ENCODE measurements at regions not wholly inside any gene's neighbourhood (a gene's known extent, or its start where the extent isn't known, plus 50 kb on each side); places are given as distances from the start of the nearest gene placed in this dataset.

GRCh38 chr3:13251166-13251903 lies 168.8 kb downstream of the NUP210 start:
- in situ Hi-C loops (cut with MboI; ENCODE audit: low pct_unique_long_range_greater_than_20kb, low sequenced_read_pairs) = no loop called here
- DNase-seq = no peak

DNA sequence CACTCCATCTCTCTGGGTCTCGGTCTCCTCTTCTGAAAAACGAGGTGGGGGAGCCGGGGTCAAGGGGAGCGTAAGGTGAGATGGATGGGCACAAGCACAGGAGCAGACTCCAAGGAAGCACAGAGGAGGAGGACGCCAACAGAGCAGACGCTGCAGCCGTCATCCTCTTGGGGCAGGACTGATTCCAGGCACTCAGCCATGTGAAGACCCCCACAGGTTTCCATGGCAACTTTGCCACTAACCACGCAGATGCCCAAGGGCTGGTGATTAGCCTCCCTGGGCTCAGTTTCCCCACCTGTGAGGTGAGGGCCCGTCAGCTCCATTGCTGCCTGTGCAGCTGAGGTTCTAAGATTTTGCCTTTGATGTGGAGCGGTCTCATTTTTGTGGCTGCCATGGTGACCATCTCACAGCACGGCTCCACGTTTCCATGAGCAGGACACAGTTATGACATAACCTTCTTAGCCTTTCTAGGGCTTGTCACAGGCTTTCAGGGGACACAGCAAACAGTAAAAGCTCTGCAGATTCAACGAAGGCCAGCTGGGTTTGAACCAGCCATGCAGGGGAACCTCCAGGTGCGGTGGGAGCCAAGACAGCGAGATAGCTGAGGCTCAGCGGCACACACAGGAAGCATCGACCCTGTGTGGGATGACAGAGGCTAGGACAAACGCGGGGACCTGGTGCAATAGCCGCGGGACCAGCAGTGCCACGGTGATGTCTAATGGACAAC lies 170.3 kb downstream of the NUP210 start:
- DNase-seq = no peak
- in situ Hi-C loops (cut with MboI; ENCODE audit: low pct_unique_long_range_greater_than_20kb, low sequenced_read_pairs) = no loop called here

DNA sequence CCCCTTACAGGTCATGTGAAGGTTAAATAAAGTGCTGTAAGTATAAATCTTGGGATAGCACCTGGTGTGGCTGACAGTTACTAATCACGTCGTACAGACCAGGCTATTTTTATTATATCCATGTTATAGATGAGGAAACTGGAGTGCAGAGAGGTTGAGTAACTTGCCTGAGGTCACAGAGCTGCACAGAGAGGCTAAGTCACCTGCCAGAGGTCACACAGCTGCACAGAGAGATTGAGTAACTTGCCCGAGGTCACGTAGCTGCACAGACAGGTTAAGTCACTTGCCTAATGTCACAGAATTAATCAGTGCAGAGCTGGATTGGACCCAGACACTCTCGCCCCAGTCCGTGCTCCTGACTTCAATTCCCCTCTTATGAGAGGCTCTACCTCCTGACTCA lies 171.5 kb downstream of the NUP210 start:
- DNase-seq = no peak
- in situ Hi-C loops (cut with MboI; ENCODE audit: low pct_unique_long_range_greater_than_20kb, low sequenced_read_pairs) = no loop called here

- in situ Hi-C loops (cut with MboI; ENCODE audit: low pct_unique_long_range_greater_than_20kb, low sequenced_read_pairs) = no loop called here
- peak; percentile 72 for DNase-seq
Measured at GRCh38 chr3:13245615-13245978, 172.4 kb upstream of the IQSEC1 start.

GRCh38 chr3:13243586-13243985 lies 170.4 kb upstream of the IQSEC1 start:
- in situ Hi-C loops (cut with MboI; ENCODE audit: low pct_unique_long_range_greater_than_20kb, low sequenced_read_pairs) = no loop called here
- DNase-seq = no peak

DNA sequence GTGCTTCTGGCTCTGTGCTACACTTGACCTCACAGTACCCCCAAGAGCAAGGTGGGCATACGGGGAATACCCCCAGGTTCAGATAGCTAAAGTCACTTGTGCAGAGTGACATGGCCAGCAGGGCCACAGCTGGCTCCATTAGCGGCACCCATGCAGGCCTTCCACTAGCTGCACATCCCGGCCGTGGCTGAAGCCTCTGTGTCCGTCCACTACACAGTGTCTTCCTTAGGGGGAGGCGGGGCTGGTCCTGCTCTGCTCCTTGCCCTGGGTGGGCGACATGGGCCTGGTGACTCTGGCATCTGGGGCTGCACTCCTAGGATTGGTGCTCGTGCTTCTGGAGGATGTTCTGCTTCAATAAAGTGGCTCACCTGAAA lies 169.1 kb upstream of the IQSEC1 start:
- no peak for DNase-seq
- in situ Hi-C loops (cut with MboI; ENCODE audit: low pct_unique_long_range_greater_than_20kb, low sequenced_read_pairs) = no loop called here

DNA sequence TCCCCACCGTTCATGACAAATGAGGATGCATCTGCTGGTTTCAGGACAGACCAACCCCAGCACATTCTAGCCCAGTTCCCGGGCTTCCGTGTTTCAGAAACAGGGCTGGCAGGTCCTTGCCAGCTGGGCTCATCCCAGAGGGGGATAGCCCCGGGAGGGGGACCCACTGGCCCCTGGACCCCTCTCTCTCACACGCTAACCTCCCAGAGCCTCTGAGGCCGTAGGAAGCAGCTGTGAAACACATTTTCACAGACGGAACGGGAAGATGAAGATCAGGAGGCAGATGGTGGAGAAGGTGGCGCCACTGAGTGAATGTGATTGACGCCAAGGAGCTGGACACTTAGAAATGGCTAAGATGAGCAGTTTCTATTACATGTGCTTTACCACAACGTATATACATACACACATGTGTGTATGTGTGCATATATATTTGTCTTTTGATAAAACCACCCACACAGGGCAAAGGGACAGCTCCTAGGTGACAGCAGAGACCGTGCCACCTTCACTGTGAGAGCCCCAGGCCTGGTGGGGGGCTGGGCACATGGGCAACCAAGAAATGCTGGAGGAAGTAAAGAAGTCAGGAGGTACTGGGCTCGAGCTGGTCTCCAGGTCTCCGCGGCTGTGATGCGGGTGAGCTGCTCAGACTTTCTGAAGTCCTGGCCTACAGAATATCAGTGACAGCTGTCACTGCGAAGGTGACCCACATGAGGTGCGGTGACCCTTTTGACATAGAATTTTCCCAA lies 168.6 kb upstream of the IQSEC1 start:
- no peak for DNase-seq
- in situ Hi-C loops (cut with MboI; ENCODE audit: low pct_unique_long_range_greater_than_20kb, low sequenced_read_pairs) = no loop called here

DNA sequence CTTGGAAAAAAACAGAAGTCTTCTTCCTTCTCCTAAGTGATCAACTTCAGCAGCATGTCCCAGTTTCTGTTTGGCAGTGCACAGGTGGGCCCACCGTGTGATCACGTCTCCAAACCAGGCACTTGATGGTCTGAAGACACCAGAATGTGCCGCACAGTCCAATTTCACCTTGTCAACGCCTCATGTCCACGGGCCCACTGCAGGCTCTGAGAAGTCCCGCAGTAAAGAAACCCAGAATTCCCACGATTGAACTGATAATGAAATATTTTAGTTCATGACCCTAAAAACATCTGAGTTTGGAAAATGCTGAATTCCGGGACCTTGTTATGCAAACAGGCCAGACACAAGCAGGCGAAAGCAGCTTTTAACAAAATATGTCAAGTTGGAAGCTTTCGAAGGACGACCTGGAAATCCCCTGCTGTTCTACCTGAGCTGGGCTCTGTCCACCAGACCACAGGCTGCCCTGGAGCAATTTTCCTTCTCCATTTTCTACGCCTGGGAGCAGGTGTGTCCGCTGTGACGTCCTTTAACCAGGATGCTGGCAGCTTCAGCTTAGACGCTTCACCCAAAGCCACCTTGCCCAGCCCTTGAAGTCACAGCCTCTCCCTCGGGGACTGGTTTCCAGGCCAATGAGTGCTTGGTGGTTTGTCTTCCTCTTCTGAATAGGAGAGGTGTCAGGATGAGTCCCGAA lies 167.8 kb upstream of the IQSEC1 start:
- no peak for DNase-seq
- in situ Hi-C loops (cut with MboI; ENCODE audit: low pct_unique_long_range_greater_than_20kb, low sequenced_read_pairs) = no loop called here

- DNase-seq = no peak
- in situ Hi-C loops (cut with MboI; ENCODE audit: low pct_unique_long_range_greater_than_20kb, low sequenced_read_pairs) = no loop called here
Measured at GRCh38 chr3:13239467-13239760, 166.2 kb upstream of the IQSEC1 start.

DNA sequence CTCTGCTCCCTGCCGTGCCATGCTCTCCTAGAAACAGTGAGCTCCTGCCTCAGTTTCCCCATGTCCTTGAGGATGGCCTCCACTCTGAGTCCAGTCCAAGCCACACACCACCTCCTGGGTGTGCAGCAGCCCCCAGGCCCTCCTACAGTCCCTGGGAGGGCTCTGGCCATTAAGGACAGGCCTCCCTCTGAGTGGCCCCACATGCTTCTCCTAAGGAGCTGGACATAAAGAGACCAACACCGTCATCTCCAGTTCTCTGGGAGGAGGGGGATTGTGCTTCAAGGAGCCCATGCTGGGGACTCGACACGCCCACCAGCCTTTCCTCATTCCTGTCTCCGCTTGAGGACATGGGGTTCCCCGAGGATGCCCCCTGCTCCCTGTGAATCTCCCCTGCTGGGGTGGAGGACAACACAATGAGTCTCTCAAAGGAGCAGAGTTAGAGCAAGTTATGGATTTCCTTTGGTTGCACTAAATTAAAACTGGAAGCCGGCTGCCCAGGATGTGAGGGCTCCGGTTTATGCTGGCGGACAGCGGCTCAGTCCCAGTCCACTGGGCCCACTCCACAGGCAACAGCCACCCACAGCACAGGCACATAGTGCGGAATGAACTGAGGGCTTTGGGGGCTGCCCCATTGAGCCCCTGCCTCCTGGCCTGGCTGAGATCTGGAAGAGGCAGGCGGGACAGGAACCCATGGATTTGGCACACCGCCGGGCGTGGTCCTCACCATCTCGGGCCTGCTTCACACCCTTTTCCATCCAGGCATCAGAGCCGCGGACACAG lies 165.6 kb upstream of the IQSEC1 start:
- in situ Hi-C loops (cut with MboI; ENCODE audit: low pct_unique_long_range_greater_than_20kb, low sequenced_read_pairs) = no loop called here
- no peak for DNase-seq

GRCh38 chr3:13237776-13238490 lies 164.7 kb upstream of the IQSEC1 start:
- in situ Hi-C loops (cut with MboI; ENCODE audit: low pct_unique_long_range_greater_than_20kb, low sequenced_read_pairs) = no loop called here
- DNase-seq = no peak

- DNase-seq = no peak
- in situ Hi-C loops (cut with MboI; ENCODE audit: low pct_unique_long_range_greater_than_20kb, low sequenced_read_pairs) = no loop called here
Measured at GRCh38 chr3:13236557-13237173, 163.4 kb upstream of the IQSEC1 start.

DNA sequence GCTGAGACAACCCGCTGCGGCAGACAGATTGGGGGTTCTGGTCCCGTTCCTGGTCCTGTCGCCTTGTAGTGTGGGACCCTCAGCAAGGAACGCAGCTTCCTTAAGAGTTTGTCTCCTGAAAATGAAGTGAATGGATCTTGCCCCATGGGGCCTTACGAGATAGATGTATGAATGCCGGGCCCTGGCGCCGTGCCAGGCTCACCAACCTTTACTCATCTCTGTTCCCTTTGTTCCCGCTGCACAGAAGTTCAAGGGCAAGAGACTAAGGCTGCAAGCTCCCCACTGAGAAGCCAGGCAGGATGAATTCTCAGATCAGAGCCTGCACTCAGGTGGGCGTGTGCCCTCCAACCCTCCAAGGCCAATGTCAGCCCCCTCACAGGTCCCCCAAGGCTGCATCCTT lies 162.7 kb upstream of the IQSEC1 start:
- no peak for DNase-seq
- in situ Hi-C loops (cut with MboI; ENCODE audit: low pct_unique_long_range_greater_than_20kb, low sequenced_read_pairs) = no loop called here

- in situ Hi-C loops (cut with MboI; ENCODE audit: low pct_unique_long_range_greater_than_20kb, low sequenced_read_pairs) = no loop called here
- no peak for DNase-seq
Measured at GRCh38 chr3:13235079-13235478, 161.8 kb upstream of the IQSEC1 start.

GRCh38 chr3:13234666-13235065 lies 161.4 kb upstream of the IQSEC1 start:
- in situ Hi-C loops (cut with MboI; ENCODE audit: low pct_unique_long_range_greater_than_20kb, low sequenced_read_pairs) = no loop called here
- DNase-seq = no peak

GRCh38 chr3:13233487-13234485 lies 160.6 kb upstream of the IQSEC1 start:
- DNase-seq = no peak
- in situ Hi-C loops (cut with MboI; ENCODE audit: low pct_unique_long_range_greater_than_20kb, low sequenced_read_pairs) = no loop called here

Data from KBM-7 (cell line).